ENCODE measurements at regions not wholly inside any gene's neighbourhood (a gene's known extent, or its start where the extent isn't known, plus 50 kb on each side); places are given as distances from the start of the nearest gene placed in this dataset.
"Not testable (repeated sequence)": the region's sequence is repeated elsewhere in the genome, so short reads cannot be mapped to it uniquely, and the experiment has no call there.

DNA sequence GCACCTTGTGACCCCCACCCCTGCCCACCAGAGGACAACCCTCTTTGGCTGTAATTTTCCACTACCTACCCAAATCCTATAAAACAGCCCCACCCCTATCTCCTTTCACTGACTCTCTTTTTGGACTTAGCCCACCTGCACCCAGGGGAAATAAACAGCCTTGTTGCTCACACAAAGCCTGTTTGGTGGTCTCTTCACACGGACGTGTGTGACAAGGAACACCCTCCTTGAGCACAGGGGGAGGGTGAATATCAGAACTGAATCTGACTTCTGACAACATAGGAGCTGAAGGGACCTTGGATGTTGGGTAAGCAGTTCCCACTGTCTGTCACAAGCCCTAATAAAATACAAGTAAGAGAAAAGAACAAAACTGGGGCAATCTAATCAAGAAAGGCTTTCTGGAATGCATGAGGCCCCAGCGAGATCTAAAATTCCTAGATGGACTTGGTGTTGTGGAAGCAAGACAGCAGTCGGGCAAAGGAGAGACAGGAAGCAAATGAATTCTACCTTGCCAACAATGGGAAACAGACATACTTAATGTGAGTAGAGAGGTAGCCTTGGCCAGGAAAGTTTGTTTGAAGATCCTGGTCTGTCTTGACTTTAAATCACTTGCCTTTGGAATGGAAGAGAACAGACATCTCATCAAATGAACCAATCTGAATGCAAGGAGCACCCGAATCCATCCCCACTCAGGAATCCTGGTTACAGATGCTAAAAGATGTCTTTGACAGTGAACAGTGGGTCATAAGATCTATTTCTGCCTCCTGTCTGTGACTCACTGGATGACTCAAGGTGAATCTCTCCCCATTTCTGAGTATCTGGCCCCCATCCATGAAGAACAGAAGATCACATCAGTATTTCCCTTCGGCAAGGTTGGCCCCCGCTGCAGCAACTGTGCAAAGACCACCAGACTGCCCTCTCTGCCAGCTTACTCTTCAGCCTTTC, 53.3 kb downstream of the OLFML3 start:
- no peaks in the 10 kb centered on the region for H3K27me3 ChIP-seq (ENCODE audit: insufficient read depth, low read depth, severe bottlenecking)
- DNase-seq = no peak
- no peak overlapping the region for H3K27ac ChIP-seq
- no peaks in the 10 kb centered on the region for H3K36me3 ChIP-seq
- no peak overlapping the region for H3K4me3 ChIP-seq (ENCODE audit: low read depth, low read length)
- TF ChIP-seq, protein P1, sequence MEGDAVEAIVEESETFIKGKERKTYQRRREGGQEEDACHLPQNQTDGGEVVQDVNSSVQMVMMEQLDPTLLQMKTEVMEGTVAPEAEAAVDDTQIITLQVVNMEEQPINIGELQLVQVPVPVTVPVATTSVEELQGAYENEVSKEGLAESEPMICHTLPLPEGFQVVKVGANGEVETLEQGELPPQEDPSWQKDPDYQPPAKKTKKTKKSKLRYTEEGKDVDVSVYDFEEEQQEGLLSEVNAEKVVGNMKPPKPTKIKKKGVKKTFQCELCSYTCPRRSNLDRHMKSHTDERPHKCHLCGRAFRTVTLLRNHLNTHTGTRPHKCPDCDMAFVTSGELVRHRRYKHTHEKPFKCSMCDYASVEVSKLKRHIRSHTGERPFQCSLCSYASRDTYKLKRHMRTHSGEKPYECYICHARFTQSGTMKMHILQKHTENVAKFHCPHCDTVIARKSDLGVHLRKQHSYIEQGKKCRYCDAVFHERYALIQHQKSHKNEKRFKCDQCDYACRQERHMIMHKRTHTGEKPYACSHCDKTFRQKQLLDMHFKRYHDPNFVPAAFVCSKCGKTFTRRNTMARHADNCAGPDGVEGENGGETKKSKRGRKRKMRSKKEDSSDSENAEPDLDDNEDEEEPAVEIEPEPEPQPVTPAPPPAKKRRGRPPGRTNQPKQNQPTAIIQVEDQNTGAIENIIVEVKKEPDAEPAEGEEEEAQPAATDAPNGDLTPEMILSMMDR (IDR thresholded peaks at IDR 0.05; ENCODE audit: low read depth, low read length) = no peak
- H3K9me3 ChIP-seq (ENCODE audit: severe bottlenecking) = no peaks in the 10 kb centered on the region

DNA sequence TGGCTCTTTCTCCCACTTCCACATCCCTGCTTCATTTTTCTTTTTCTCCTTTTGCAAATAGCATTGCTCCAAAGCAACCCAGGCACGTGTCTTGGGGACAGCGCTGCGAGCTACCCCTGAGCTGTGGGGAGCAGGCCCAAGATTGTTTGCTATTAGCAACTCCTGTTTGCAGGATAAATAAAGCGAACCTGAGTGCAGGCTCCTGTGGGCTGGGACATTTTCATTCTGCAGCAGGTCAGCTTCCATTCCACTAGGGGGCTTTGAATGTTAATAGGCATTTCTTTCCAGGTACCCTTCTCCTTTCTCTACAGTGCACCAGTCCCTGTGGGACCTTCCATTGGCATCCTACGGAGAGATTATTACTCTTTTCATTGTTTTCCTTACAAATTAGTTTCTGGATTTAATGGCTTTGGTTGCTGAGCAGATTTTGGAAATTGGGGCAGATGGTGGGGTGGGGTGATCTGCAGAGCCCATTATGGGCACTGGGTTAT, 54.0 kb downstream of the OLFML3 start:
- no peaks in the 10 kb centered on the region for H3K36me3 ChIP-seq
- no peaks in the 10 kb centered on the region for H3K9me3 ChIP-seq (ENCODE audit: severe bottlenecking)
- TF ChIP-seq, protein P1 (IDR thresholded peaks at IDR 0.05; ENCODE audit: low read depth, low read length) = peak; percentile 71
- H3K27me3 ChIP-seq (ENCODE audit: insufficient read depth, low read depth, severe bottlenecking) = no peaks in the 10 kb centered on the region
- no peak overlapping the region for H3K4me3 ChIP-seq (ENCODE audit: low read depth, low read length)
- no peak overlapping the region for H3K27ac ChIP-seq
- peak; percentile 32 for DNase-seq

DNA sequence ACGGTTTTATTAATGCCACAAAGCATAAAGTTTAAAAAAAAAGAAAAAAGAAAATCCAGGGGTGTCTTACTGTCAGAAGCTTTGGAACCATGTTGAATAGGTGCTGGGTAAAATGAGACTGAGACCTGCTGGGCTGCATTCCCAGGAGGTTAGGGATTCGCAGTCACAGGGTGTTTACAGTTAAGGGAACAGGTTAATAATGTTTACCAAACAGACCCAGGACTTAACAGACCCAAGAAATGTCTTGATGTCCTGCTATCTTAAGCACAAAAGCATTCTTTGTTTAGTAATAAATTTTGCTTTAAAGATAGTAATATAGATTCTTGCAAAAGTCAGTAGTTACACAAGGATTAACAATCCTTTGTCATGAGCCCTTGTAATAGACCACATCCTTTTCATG, 54.7 kb downstream of the OLFML3 start:
- TF ChIP-seq, protein P1 (IDR thresholded peaks at IDR 0.05; ENCODE audit: low read depth, low read length) = no peak
- no peak for DNase-seq
- Histone ChIP-seq H3K36me3 (no peaks in the 10 kb centered on the region), H3K4me3 (ENCODE audit: low read depth, low read length) (no peak overlapping the region), H3K27me3 (ENCODE audit: insufficient read depth, low read depth, severe bottlenecking) (no peaks in the 10 kb centered on the region), H3K9me3 (ENCODE audit: severe bottlenecking) (no peaks in the 10 kb centered on the region), H3K27ac (no peak overlapping the region)

DNA sequence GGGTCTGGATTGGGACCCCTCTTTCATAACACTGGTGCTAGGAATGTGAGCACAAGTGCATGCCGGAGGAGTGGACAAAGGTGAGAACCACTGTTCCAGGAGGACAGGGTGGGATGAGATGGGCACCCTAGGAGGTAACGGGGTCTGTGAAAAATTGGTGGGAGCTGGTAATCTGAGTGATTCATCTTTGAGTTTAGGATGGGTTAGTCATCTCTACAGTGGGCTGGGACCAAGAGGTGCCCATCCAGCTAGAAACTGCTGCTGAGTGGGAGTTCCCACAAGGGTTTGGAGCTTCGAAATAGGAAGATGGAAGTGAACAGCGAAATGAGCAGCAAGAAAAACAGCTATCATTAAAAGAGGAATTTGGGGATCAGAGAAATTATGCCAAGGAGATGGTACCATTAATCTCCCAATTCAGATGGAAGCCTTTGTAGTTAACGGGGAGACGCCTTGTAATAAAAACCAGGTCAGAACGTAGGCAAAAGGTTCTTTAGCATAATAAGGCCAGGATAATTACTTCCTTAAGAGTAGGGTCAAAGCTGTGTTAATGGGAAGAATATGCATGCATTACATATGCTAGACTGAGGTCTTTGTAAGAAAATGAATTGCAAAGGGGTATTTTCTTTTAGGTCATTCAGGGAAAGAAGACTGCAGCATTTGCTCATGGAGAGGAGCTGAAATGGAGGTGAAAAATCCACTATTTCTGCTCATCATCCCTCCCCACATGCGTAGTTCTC, 55.5 kb downstream of the OLFML3 start:
- TF ChIP-seq, protein P1 (IDR thresholded peaks at IDR 0.05; ENCODE audit: low read depth, low read length) = no peak
- no peaks in the 10 kb centered on the region for H3K9me3 ChIP-seq (ENCODE audit: severe bottlenecking)
- DNase-seq = no peak
- H3K27ac ChIP-seq = no peak overlapping the region
- no peaks in the 10 kb centered on the region for H3K27me3 ChIP-seq (ENCODE audit: insufficient read depth, low read depth, severe bottlenecking)
- no peak overlapping the region for H3K4me3 ChIP-seq (ENCODE audit: low read depth, low read length)
- no peaks in the 10 kb centered on the region for H3K36me3 ChIP-seq

DNA sequence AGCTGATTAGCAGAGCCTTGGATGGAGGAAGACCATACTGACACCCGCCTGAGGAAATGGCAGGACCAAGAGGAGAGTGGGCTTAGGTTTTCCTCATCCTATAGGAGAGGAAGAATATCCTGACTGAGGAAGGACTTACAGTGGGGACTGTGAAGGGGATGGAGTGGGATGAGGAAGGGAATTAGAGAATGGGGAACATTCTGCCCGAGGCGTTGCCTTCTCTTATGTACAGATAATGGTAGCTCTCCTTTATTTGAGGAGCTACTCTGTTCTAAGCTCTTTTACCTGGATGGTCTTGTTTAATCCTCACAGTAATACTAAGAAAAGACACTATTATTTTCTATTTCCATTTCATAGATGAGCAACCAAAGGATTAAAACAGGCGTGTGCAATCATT, 56.0 kb downstream of the OLFML3 start:
- no peak for DNase-seq
- Histone ChIP-seq H3K27ac (no peak overlapping the region), H3K36me3 (no peaks in the 10 kb centered on the region), H3K4me3 (ENCODE audit: low read depth, low read length) (no peak overlapping the region), H3K9me3 (ENCODE audit: severe bottlenecking) (no peaks in the 10 kb centered on the region), H3K27me3 (ENCODE audit: insufficient read depth, low read depth, severe bottlenecking) (no peaks in the 10 kb centered on the region)
- TF ChIP-seq, protein P1 (IDR thresholded peaks at IDR 0.05; ENCODE audit: low read depth, low read length) = no peak

DNA sequence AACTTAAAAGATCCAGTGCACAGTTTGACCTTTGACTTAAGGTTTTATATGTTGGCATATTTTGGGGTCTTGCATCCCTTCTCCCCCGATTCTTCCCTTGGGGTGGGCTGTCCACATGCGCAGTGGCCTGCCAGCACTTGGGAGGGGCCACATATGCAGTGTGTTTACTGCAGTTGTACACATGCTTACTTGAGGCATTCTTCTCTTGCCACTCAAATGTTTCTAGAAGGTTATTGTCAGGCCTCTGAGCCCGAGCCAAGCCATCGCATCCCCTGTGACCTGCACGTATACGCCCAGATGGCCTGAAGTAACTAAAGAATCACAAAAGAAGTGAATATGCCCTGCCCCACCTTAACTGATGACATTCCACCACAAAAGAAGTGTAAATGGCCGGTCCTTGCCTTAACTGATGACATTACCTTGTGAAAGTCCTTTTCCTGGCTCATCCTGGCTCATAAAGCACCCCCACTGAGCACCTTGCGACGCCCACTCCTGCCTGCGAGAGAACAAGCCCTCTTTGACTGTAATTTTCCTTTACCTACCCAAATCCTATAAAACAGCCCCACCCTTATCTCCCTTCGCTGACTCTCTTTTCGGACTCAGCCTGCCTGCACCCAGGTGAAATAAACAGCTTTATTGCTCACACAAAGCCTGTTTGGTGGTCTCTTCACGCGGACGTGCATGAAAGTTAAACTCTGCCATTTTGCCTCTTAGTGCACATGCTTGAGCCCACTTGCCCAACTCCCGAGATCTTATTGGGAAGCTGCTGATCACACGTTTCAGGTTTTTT, 57.8 kb downstream of the OLFML3 start:
- not testable (repeated sequence) for H3K27me3 ChIP-seq (ENCODE audit: insufficient read depth, low read depth, severe bottlenecking); H3K27ac ChIP-seq; H3K9me3 ChIP-seq (ENCODE audit: severe bottlenecking); DNase-seq; H3K36me3 ChIP-seq; H3K4me3 ChIP-seq (ENCODE audit: low read depth, low read length)
